Natural killer cell (primary cell): ENCODE measurements at regions not wholly inside any gene's neighbourhood (a gene's known extent, or its start where the extent isn't known, plus 50 kb on each side); places are given as distances from the start of the nearest gene placed in this dataset.

ENCODE experiments used
- ATAC-seq, 3 donors: fragments of 150-1000 bp in 2 of 3; fragments of 200-7000 bp in 1 of 3; cut with Tn5 transposase; 1 replicate in 1 of 3; 2 replicates in 2 of 3; pipeline ENCODE4 v1.10.0; 2021; ENCODE audit warnings: mild to moderate bottlenecking in 2 of 3, moderate library complexity in 2 of 3
- DNase-seq, 2 donors: peaks; one replicate each; pipeline versions ENCODE4 v3.0.0 to v3.0.0-alpha.2; 2013 to 2021; ENCODE audit warnings: mixed read lengths in 1 of 2
- H3K27ac ChIP-seq: one replicate; pipeline ENCODE4 v1.5.1; 2013; ENCODE audit warnings: mild to moderate bottlenecking, low read length
- H3K27me3 ChIP-seq: one replicate; pipeline ENCODE4 v1.6.1; 2013; ENCODE audit warnings: low read length; ENCODE audit not compliant: control insufficient read depth, insufficient read depth
- H3K36me3 ChIP-seq: one replicate; pipeline ENCODE4 v1.6.1; 2013; ENCODE audit warnings: low read length; ENCODE audit not compliant: control insufficient read depth, insufficient read depth
- H3K4me1 ChIP-seq: one replicate; pipeline ENCODE4 v1.6.1; 2013; ENCODE audit warnings: low read length; ENCODE audit not compliant: control insufficient read depth, insufficient read depth
- H3K4me3 ChIP-seq: one replicate; pipeline ENCODE4 v1.5.1; 2013; ENCODE audit warnings: low read length
- H3K9me3 ChIP-seq: one replicate; pipeline ENCODE4 v1.6.1; 2013; ENCODE audit warnings: low read length; ENCODE audit not compliant: control insufficient read depth, insufficient read depth
- H3K27ac Mint-ChIP-seq, 2 donors: one replicate each; pipeline ENCODE4 v1.8.0; 2022; ENCODE audit warnings: mild to moderate bottlenecking in 2 of 2, mixed read lengths in 2 of 2, moderate library complexity in 1 of 2
- H3K27me3 Mint-ChIP-seq, 2 donors: one replicate each; pipeline ENCODE4 v1.8.0; 2022; ENCODE audit warnings: low read depth in 2 of 2, mixed read lengths in 2 of 2
- H3K36me3 Mint-ChIP-seq: one replicate; pipeline ENCODE4 v1.8.0; 2022; ENCODE audit warnings: mixed read lengths
- H3K4me1 Mint-ChIP-seq, 2 donors: one replicate each; pipeline ENCODE4 v1.8.0; 2022; ENCODE audit warnings: mixed read lengths in 2 of 2
- H3K4me3 Mint-ChIP-seq: one replicate; pipeline ENCODE4 v1.8.0; 2022; ENCODE audit warnings: mild to moderate bottlenecking, moderate library complexity, mixed read lengths
- H3K9me3 Mint-ChIP-seq, 2 donors: one replicate each; pipeline ENCODE4 v1.8.0; 2022; ENCODE audit warnings: mixed read lengths in 2 of 2
- CTCF ChIP-seq: fragments of 200-600 bp; IDR thresholded peaks from one replicate; pipeline ENCODE4 v1.8.0; 2022; ENCODE audit warnings: antibody characterized with exemption
- WGBS: methylation state at CpG from one replicate; pipeline ENCODE4 v1.1.7; 2013; ENCODE audit warnings: missing lambda C conversion rate; ENCODE audit not compliant: insufficient coverage; 5-methylcytosine and 5-hydroxymethylcytosine counted together
- intact Hi-C: fragments of 100-400 bp; cut with micrococcal nuclease; formaldehyde crosslinking; loops from one replicate; pipeline ENCODE4 v1.14.2; 2022

- Histone ChIP-seq H3K4me1 (peaks cover 27% of the 10 kb centered on the region), H3K9me3 (no peaks in the 10 kb centered on the region), H3K27ac (no peak overlapping the region), H3K4me3 (no peak overlapping the region), H3K36me3 (no peaks in the 10 kb centered on the region), H3K27me3 (no peaks in the 10 kb centered on the region)
- Mint-ChIP-seq H3K4me3 (peak overlapping the region; percentile 3), H3K27ac (peak overlapping the region; percentile 79 to 87), H3K36me3 (no peaks in the 10 kb centered on the region), H3K4me1 (peaks cover 47 to 52% of the 10 kb centered on the region in 2 donors), H3K27me3 (no peaks in the 10 kb centered on the region), H3K9me3 (no peaks in the 10 kb centered on the region)
- no peak for ATAC-seq
- WGBS: 90% methylated on average over 9 of the region's 9 CpGs
- no peak for TF ChIP-seq CTCF
- no peak for DNase-seq
- intact Hi-C loops: no loop called here
These were observed 230.3 kb upstream of the TRIB2 start for GRCh38 chr2:12486205-12487118.

- peak overlapping the region; percentile 91 for H3K4me3 Mint-ChIP-seq
- intact Hi-C loops: no loop called here
- H3K9me3 ChIP-seq: no peaks in the 10 kb centered on the region
- H3K4me3 ChIP-seq: no peak overlapping the region
- no peaks in the 10 kb centered on the region for H3K36me3 ChIP-seq
- no peak for TF ChIP-seq CTCF
- H3K36me3 Mint-ChIP-seq: no peaks in the 10 kb centered on the region
- H3K27ac Mint-ChIP-seq: peak overlapping the region; percentile 79 to 87
- no peaks in the 10 kb centered on the region for H3K27me3 ChIP-seq
- DNase-seq (no peak), ATAC-seq (no peak)
- H3K27ac ChIP-seq: no peak overlapping the region
- no peaks in the 10 kb centered on the region for H3K9me3 Mint-ChIP-seq
- WGBS: 79% methylated on average over 7 of the region's 8 CpGs
- peaks cover 27% of the 10 kb centered on the region for H3K4me1 ChIP-seq
- no peaks in the 10 kb centered on the region for H3K27me3 Mint-ChIP-seq
- H3K4me1 Mint-ChIP-seq: peaks cover 47 to 52% of the 10 kb centered on the region in 2 donors
These were observed 229.3 kb upstream of the TRIB2 start for GRCh38 chr2:12487253-12488004.

- Histone ChIP-seq H3K27ac (peak overlapping the region; percentile 32), H3K36me3 (no peaks in the 10 kb centered on the region), H3K4me3 (no peak overlapping the region), H3K4me1 (peaks cover 27% of the 10 kb centered on the region), H3K27me3 (no peaks in the 10 kb centered on the region), H3K9me3 (no peaks in the 10 kb centered on the region)
- DNase-seq (peak in 1 of 2 donors; percentile 74), ATAC-seq (peak; percentile 90 to 97 (median 95))
- Mint-ChIP-seq H3K27me3 (no peaks in the 10 kb centered on the region), H3K4me1 (peaks cover 52 to 54% of the 10 kb centered on the region in 2 donors), H3K9me3 (no peaks in the 10 kb centered on the region), H3K4me3 (peak overlapping the region; percentile 91), H3K36me3 (no peaks in the 10 kb centered on the region), H3K27ac (peak overlapping the region; percentile 79 to 87)
- no peak for TF ChIP-seq CTCF
- WGBS: 25% methylated on average over 10 of the region's 12 CpGs
- intact Hi-C loops: no loop called here
These were observed 228.1 kb upstream of the TRIB2 start for GRCh38 chr2:12488352-12489318.
